ENCODE measurements at regions not wholly inside any gene's neighbourhood (a gene's known extent, or its start where the extent isn't known, plus 50 kb on each side); places are given as distances from the start of the nearest gene placed in this dataset.
"Not testable (repeated sequence)": the region's sequence is repeated elsewhere in the genome, so short reads cannot be mapped to it uniquely, and the experiment has no call there.

- H3K4me3 Mint-ChIP-seq, result no peak overlapping the region
- H3K4me1 Mint-ChIP-seq, result peaks cover 17% of the 10 kb centered on the region
- H3K27ac Mint-ChIP-seq, result no peak overlapping the region
- H3K9me3 Mint-ChIP-seq, result no peaks in the 10 kb centered on the region
- no peaks in the 10 kb centered on the region for H3K36me3 Mint-ChIP-seq
- peaks cover 3% of the 10 kb centered on the region for H3K27me3 Mint-ChIP-seq
Measured at GRCh38 chr3:194025951-194026350, 110.0 kb upstream of the HES1 start.

DNA sequence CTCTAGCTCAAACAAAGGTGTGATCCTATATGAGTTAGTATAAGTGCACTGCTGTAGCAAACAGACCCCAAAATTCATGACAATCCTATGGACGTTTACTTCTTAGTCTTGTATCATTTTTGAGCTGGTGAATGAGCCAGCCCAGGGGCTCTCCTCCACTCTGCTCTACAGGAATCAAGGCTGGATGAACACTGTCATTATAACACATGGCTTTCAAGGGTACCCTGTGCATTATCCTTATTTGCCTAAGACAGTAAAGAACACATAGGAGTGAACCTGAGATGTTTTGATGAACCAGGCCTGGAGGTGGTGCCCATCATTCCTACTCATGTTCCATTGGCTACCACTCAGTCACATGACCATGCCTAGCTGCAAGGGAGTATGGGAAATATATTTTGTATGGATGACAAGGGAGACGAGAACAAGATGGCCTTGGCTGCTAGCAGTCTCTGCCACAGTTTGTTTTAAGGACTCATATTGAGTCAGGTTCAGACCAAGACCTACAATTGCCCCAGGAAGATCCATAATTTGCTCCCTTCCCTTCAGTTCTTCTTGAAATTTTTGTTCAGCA, 107.4 kb upstream of the HES1 start:
- peaks cover 4% of the 10 kb centered on the region for H3K27me3 Mint-ChIP-seq
- H3K36me3 Mint-ChIP-seq, result no peaks in the 10 kb centered on the region
- H3K27ac Mint-ChIP-seq, result no peak overlapping the region
- no peak overlapping the region for H3K4me3 Mint-ChIP-seq
- H3K4me1 Mint-ChIP-seq, result peaks cover 14% of the 10 kb centered on the region
- H3K9me3 Mint-ChIP-seq, result no peaks in the 10 kb centered on the region

DNA sequence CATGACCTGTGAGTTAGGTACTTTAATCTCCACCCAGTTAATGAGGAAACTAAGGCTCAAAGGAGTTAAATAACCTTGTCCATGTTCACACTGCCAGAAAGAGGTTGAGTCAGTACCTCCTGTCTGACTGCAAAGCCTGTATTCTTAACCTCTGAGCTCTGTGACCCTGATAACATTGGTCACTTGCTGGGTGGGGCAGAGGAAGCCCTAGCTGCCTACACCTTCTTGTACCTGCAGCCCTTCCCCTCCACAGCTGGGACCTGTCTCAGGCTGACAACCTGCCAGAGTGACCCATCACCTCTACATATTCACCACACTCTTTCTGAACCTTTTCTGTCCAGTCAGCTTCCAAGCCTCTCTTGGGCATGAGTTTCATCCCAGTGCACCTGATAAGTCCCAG, 106.1 kb upstream of the HES1 start:
- Mint-ChIP-seq H3K27me3 (peaks cover 4% of the 10 kb centered on the region), H3K9me3 (no peaks in the 10 kb centered on the region), H3K4me3 (no peak overlapping the region)

DNA sequence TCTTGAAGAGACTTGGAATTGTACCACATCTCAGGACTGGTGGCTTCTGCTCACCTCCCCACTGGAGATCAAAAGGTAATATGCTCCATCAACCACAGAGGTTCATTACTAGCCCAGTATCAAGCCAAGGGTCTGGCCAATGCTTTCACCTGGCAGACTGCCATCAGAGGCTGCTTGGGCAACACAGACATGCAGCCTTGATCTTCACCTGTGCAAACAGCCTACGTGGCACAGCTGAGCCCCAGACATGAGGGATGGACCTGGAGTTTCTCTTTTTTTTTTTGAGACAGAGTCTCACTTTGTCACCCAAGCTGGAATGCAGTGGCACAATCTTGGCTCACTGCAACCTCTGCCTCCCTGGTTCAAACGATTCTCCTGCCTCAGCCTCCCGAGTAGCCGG, 105.6 kb upstream of the HES1 start:
- peaks cover 4% of the 10 kb centered on the region for H3K27me3 Mint-ChIP-seq
- H3K9me3 Mint-ChIP-seq, result no peaks in the 10 kb centered on the region
- H3K4me1 Mint-ChIP-seq, result peaks cover 5% of the 10 kb centered on the region
- H3K36me3 Mint-ChIP-seq, result no peaks in the 10 kb centered on the region
- no peak overlapping the region for H3K4me3 Mint-ChIP-seq
- H3K27ac Mint-ChIP-seq, result no peak overlapping the region

More for the DNA sequence above, 106.1 kb upstream of the HES1 start:
- H3K27ac Mint-ChIP-seq, result no peak overlapping the region
- H3K4me1 Mint-ChIP-seq, result peaks cover 9% of the 10 kb centered on the region
- H3K36me3 Mint-ChIP-seq, result no peaks in the 10 kb centered on the region

- Mint-ChIP-seq H3K27ac (no peak overlapping the region), H3K27me3 (peaks cover 4% of the 10 kb centered on the region), H3K36me3 (no peaks in the 10 kb centered on the region), H3K9me3 (no peaks in the 10 kb centered on the region), H3K4me3 (no peak overlapping the region), H3K4me1 (no peaks in the 10 kb centered on the region)
Measured at GRCh38 chr3:194031349-194031748, 104.6 kb upstream of the HES1 start.

DNA sequence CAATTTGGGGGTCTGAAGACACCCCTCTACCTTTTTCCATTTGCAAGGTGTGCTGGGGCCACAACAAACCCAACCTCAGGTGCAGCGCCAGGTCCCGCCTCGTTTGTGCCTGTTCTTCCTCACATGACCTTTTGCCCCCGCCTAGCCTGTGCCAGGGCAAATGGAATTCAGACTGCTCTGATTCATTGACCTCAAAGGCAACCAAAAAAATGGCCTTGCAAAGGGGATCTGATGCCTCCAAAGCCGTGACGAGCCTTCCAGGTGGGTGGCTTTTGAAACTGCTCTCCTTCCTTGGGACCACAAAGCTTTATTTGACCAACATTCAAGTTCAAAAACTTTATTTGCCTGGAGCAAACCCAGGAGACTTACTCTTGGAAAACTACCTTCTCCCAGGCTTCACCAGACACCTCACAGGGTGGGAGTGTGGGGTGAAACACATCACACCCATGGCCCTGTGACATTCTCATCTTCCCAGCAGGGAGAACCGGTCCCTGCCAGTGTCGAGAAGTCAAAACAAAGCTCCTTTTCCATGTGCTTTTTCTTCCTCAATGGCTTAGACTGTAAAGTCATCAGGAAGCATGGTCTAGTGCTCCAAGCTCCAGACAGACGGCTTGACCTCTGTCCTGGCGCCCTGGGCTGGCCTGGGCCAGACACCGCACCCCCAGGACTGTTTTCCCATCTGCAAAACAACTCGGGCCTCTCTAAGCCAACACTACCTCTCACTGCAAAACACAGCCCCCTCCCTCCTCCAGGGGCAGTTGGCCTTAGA, 103.9 kb upstream of the HES1 start:
- no peak overlapping the region for H3K27ac Mint-ChIP-seq
- no peaks in the 10 kb centered on the region for H3K9me3 Mint-ChIP-seq
- H3K27me3 Mint-ChIP-seq, result peaks cover 4% of the 10 kb centered on the region
- H3K4me3 Mint-ChIP-seq, result no peak overlapping the region
- H3K4me1 Mint-ChIP-seq, result no peaks in the 10 kb centered on the region
- H3K36me3 Mint-ChIP-seq, result no peaks in the 10 kb centered on the region

GRCh38 chr3:194032828-194033435, 103.0 kb upstream of the HES1 start:
- H3K27ac Mint-ChIP-seq, result no peak overlapping the region
- peaks cover 1% of the 10 kb centered on the region for H3K27me3 Mint-ChIP-seq
- H3K36me3 Mint-ChIP-seq, result no peaks in the 10 kb centered on the region
- no peaks in the 10 kb centered on the region for H3K4me1 Mint-ChIP-seq
- no peaks in the 10 kb centered on the region for H3K9me3 Mint-ChIP-seq
- no peak overlapping the region for H3K4me3 Mint-ChIP-seq

GRCh38 chr3:194034346-194035336, 101.3 kb upstream of the HES1 start:
- Mint-ChIP-seq H3K9me3 (no peaks in the 10 kb centered on the region), H3K36me3 (no peaks in the 10 kb centered on the region), H3K27me3 (peaks cover 4% of the 10 kb centered on the region), H3K27ac (no peak overlapping the region), H3K4me1 (no peaks in the 10 kb centered on the region), H3K4me3 (no peak overlapping the region)

DNA sequence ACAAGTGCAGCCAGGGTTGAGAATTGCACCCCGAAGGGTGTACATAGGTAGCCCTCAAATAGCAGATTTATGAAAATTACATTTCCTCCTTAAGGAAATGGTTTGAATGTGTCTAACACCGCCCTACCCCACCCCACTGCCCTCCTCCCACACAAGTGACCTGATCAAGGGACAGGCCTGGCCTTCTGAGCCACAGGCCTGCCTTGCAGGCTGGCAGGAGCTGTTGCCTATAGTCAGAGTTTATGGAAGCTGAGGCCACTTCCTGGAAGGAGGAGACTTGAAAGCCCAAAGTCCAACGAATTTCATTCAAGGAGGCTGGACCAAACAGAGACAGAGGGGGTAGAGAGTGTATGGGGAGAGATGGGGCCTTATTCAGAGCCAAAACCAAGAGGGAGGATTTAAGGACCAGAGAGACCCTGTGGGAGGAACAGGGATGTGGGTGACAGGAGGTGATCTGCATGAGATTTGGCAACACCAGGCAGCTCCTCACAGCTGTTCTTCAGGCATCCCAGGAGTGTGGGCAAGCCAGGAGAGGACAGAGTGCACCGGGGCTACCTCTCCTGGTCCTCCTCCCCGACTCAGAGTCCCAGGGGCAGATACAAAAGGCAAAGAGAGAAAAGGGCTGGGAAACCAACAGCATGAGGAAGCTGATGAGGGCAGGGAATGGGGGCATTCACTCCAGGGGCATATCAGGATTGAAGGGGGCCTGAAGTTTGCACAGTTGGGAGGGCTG, 100.4 kb upstream of the HES1 start:
- Mint-ChIP-seq H3K4me1 (no peaks in the 10 kb centered on the region), H3K27ac (no peak overlapping the region), H3K9me3 (no peaks in the 10 kb centered on the region), H3K36me3 (no peaks in the 10 kb centered on the region), H3K27me3 (peaks cover 4% of the 10 kb centered on the region), H3K4me3 (no peak overlapping the region)

- Mint-ChIP-seq H3K9me3 (no peaks in the 10 kb centered on the region), H3K36me3 (no peaks in the 10 kb centered on the region), H3K4me3 (no peak overlapping the region), H3K27me3 (peaks cover 4% of the 10 kb centered on the region), H3K27ac (no peak overlapping the region), H3K4me1 (no peaks in the 10 kb centered on the region)
Measured at GRCh38 chr3:194036842-194037241, 99.1 kb upstream of the HES1 start.

DNA sequence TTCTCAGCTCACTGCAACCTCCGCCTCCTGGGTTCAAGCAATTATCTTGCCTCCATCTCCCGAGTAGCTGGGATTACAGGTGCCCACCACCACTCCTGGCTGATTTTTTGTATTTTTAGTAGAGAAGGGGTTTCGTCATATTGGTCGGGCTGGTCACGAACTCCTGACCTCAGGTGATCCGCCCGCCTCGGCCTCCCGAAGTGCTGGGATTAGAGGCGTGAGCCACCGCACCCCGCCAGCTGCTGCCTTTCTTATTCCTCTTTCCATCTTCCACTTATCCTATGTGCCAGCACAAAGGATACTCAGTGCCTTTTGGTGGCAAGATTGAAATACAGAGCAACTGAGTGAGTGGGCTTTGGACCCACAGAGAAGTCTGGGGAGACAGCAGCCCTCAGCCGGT, 97.6 kb upstream of the HES1 start:
- H3K4me1 Mint-ChIP-seq, H3K9me3 Mint-ChIP-seq, H3K36me3 Mint-ChIP-seq, H3K27ac Mint-ChIP-seq, H3K4me3 Mint-ChIP-seq, H3K27me3 Mint-ChIP-seq: not testable (repeated sequence)

DNA sequence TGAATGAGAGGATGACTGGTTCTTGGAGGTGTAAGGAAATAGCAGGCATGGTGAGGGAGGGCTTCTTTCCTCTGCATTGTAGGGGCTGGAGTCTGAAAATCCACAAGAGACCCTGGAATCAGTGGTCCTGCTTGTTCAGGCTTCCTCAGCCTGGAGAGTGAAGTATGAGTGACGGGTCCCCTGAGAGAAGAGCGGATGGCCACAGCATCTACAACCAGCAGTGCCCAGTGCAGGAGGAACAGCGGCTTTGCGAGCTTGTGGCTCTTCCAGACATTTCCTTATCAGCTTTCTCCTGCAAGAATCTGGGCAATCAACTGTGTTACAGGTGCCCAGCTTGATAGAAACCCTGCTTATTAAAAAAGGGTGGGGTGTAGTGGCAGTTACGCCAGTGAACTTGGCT, 97.0 kb upstream of the HES1 start:
- H3K4me1 Mint-ChIP-seq, result no peaks in the 10 kb centered on the region
- H3K27ac Mint-ChIP-seq, result peak overlapping the region; percentile 6
- H3K36me3 Mint-ChIP-seq, result no peaks in the 10 kb centered on the region
- H3K4me3 Mint-ChIP-seq, result no peak overlapping the region
- peaks cover 2% of the 10 kb centered on the region for H3K27me3 Mint-ChIP-seq
- no peaks in the 10 kb centered on the region for H3K9me3 Mint-ChIP-seq

GRCh38 chr3:194040516-194041273, 95.3 kb upstream of the HES1 start:
- Mint-ChIP-seq H3K4me3 (no peak overlapping the region), H3K36me3 (no peaks in the 10 kb centered on the region), H3K4me1 (no peaks in the 10 kb centered on the region), H3K9me3 (no peaks in the 10 kb centered on the region), H3K27me3 (peaks cover 2% of the 10 kb centered on the region), H3K27ac (no peak overlapping the region)

DNA sequence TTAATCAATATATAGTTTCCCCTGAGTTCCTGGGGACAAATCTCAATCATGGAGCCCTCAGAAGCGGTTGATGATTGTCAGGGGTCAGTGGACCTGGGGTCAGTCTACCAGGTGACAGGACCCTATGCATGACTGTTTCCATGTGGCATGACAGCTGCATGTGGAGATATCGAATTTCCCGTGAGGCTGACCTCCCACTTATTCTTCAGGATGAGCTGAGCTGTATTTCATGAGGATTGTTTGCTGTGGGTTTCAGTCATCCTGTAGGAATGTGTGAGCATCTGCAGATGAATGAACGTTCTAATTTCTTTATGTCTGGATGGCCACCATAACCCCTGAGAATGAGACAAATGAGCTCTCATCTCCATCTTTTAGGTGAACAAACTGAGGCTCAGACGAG, 93.0 kb upstream of the HES1 start:
- Mint-ChIP-seq H3K36me3 (no peaks in the 10 kb centered on the region), H3K27ac (no peak overlapping the region), H3K27me3 (peaks cover 2% of the 10 kb centered on the region), H3K9me3 (no peaks in the 10 kb centered on the region), H3K4me3 (no peak overlapping the region), H3K4me1 (no peaks in the 10 kb centered on the region)

Data from activated naive CD4-positive, alpha-beta T cell treated with anti-CD3 and anti-CD28 coated beads, Interleukin-2, amount 50 U/mL, for 24 hours (primary cell).